HEK293T (cell line): ENCODE measurements at regions not wholly inside any gene's neighbourhood (a gene's known extent, or its start where the extent isn't known, plus 50 kb on each side); places are given as distances from the start of the nearest gene placed in this dataset.
"Not testable (repeated sequence)": the region's sequence is repeated elsewhere in the genome, so short reads cannot be mapped to it uniquely, and the experiment has no call there.

Source experiments
- CTCF ChIA-PET: fragments of 350-600 bp; formaldehyde crosslinking; extraction: SDS; loops from one replicate; lab custom pipeline; 2021; ENCODE audit warnings: antibody characterized with exemption, inconsistent platforms; lab: Yijun Ruan, JAX
- POLR2A ChIA-PET: fragments of 350-600 bp; formaldehyde crosslinking; extraction: SDS; loops from one replicate; lab custom pipeline; 2020; ENCODE audit warnings: antibody characterized with exemption, inconsistent platforms; lab: Yijun Ruan, JAX
- DNase-seq: peaks from one replicate; pipeline ENCODE4 v3.0.0; 2012; ENCODE audit warnings: mixed read lengths; ENCODE audit errors: extremely low spot score
- ARNT ChIP-seq: fragments of 450-650 bp; IDR thresholded peaks from 2 replicates; pipeline ENCODE4 v1.6.1; 2017; ENCODE audit warnings: mild to moderate bottlenecking
- BHLHE40 ChIP-seq: fragments of 450-650 bp; IDR thresholded peaks from 2 replicates; pipeline ENCODE4 v1.6.1; 2016; ENCODE audit warnings: mild to moderate bottlenecking, moderate library complexity, borderline replicate concordance
- CTBP1 ChIP-seq: fragments of 450-650 bp; IDR thresholded peaks from 2 replicates; pipeline ENCODE4 v1.6.1; 2016; ENCODE audit warnings: borderline replicate concordance
- ELF4 ChIP-seq: fragments of 450-650 bp; IDR thresholded peaks from 2 replicates; pipeline ENCODE4 v1.6.1; 2017; ENCODE audit warnings: antibody characterized with exemption
- FOXA1 ChIP-seq: fragments of 450-650 bp; IDR thresholded peaks from 2 replicates; pipeline ENCODE4 v1.6.1; 2016; ENCODE audit warnings: mild to moderate bottlenecking
- FOXK2 ChIP-seq: fragments of 450-650 bp; IDR thresholded peaks from 2 replicates; pipeline ENCODE4 v1.6.1; 2016; ENCODE audit warnings: mild to moderate bottlenecking
- FOXM1 ChIP-seq: fragments of 450-650 bp; IDR thresholded peaks from 2 replicates; pipeline ENCODE4 v1.6.1; 2017; ENCODE audit warnings: mild to moderate bottlenecking, borderline replicate concordance
- HDGF ChIP-seq: fragments of 450-650 bp; IDR thresholded peaks from 2 replicates; pipeline ENCODE4 v1.6.1; 2017; ENCODE audit warnings: antibody characterized with exemption, borderline replicate concordance
- L3MBTL2 ChIP-seq: fragments of 450-650 bp; conservative IDR thresholded peaks from 2 replicates; pipeline ENCODE4 v1.6.1; 2016; ENCODE audit warnings: mild to moderate bottlenecking
- LEF1 ChIP-seq: fragments of 450-650 bp; IDR thresholded peaks from 2 replicates; pipeline ENCODE4 v1.6.1; 2017; ENCODE audit warnings: mild to moderate bottlenecking, borderline replicate concordance
- NFRKB ChIP-seq: fragments of 450-650 bp; IDR thresholded peaks from 2 replicates; pipeline ENCODE4 v1.6.1; 2016; ENCODE audit warnings: mild to moderate bottlenecking, moderate library complexity
- SP1 ChIP-seq: fragments of 450-650 bp; IDR thresholded peaks from 2 replicates; pipeline ENCODE4 v1.6.1; 2017
- SUZ12 ChIP-seq: fragments of 450-650 bp; IDR thresholded peaks from 2 replicates; pipeline ENCODE4 v1.6.1; 2016; ENCODE audit warnings: mild to moderate bottlenecking
- TARDBP ChIP-seq: fragments of 450-650 bp; IDR thresholded peaks from 2 replicates; pipeline ENCODE4 v1.6.1; 2016
- ZNF384 ChIP-seq: fragments of 450-650 bp; IDR thresholded peaks from 2 replicates; pipeline ENCODE4 v1.6.1; 2016
- TF ChIP-seq, protein P1 (sequence below): fragments of 450-650 bp; IDR thresholded peaks from 2 replicates; pipeline ENCODE4 v1.6.1; 2016

DNA sequence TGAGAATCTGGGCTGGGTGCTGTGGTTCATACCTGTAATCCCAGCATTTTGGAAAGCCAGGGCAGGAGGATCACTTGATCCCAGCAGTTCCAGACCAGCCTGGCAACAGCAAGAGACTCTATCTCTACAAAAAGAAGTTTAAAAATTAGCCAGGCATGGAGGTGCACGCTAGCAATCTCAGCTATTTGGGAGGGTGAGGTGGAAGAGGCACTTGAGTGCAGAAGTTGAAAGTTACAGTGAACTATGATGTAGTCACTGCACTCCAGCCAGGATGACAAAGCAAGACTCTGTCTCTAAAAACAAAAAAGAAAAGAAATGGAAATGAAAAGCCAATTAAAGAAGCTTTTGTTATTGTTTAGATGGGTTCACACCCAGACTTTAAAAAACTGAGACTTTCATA lies 131.6 kb upstream of the RASA1 start:
- no peak for TF ChIP-seq NFRKB
- TF ChIP-seq ARNT = no peak
- TF ChIP-seq CTBP1 = no peak
- no peak for TF ChIP-seq HDGF
- no peak for TF ChIP-seq BHLHE40
- TF ChIP-seq ELF4 = no peak
- no peak for TF ChIP-seq FOXK2
- no peak for TF ChIP-seq ZNF384
- no peak for TF ChIP-seq L3MBTL2
- TF ChIP-seq LEF1 = no peak
- TF ChIP-seq SUZ12 = no peak
- TF ChIP-seq, protein P1, sequence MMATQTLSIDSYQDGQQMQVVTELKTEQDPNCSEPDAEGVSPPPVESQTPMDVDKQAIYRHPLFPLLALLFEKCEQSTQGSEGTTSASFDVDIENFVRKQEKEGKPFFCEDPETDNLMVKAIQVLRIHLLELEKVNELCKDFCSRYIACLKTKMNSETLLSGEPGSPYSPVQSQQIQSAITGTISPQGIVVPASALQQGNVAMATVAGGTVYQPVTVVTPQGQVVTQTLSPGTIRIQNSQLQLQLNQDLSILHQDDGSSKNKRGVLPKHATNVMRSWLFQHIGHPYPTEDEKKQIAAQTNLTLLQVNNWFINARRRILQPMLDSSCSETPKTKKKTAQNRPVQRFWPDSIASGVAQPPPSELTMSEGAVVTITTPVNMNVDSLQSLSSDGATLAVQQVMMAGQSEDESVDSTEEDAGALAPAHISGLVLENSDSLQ = no peak
- no peak for TF ChIP-seq FOXM1
- no peak for TF ChIP-seq TARDBP
- ChIA-PET POLR2A (no interaction called here), CTCF (no interaction called here)
- DNase-seq = no peak

DNA sequence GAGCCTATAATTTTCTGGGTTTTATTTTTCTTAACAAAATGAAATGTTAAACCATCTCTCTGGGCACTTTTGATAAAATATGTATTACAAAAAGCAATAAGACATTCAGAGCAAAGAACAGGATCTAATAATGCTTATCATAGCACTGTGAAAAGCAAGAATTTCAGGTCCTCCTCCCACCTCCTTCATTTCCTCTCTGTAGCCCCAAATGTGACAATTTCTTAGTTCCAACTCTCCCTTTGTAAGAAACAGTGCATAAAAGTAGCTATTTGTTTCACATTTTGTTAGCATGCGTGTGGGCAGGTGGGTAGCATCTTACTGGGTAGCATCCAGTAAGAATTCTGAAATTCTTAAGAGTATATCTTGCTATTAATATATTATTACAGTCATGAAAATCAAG lies 130.9 kb upstream of the RASA1 start:
- no peak for DNase-seq
- ChIA-PET POLR2A (no interaction called here), CTCF (no interaction called here)
- TF ChIP-seq ZNF384 (no peak), SP1 (no peak), TARDBP (no peak), BHLHE40 (no peak), FOXA1 (no peak)

GRCh38 chr5:87137283-87137682 lies 130.4 kb upstream of the RASA1 start:
- CTCF ChIA-PET = no interaction called here
- DNase-seq = no peak
- TF ChIP-seq SUZ12 = no peak
- no peak for TF ChIP-seq ARNT
- no peak for TF ChIP-seq CTBP1
- no peak for TF ChIP-seq BHLHE40
- no peak for TF ChIP-seq FOXA1
- no peak for TF ChIP-seq LEF1
- no peak for TF ChIP-seq FOXK2
- TF ChIP-seq, protein P1 = no peak
- no peak for TF ChIP-seq L3MBTL2
- POLR2A ChIA-PET = no interaction called here

- POLR2A ChIA-PET = no interaction called here
- CTCF ChIA-PET = no interaction called here
- no peak for DNase-seq
- TF ChIP-seq CTBP1 = no peak
Observed at GRCh38 chr5:87138091-87138805, 129.4 kb upstream of the RASA1 start.

DNA sequence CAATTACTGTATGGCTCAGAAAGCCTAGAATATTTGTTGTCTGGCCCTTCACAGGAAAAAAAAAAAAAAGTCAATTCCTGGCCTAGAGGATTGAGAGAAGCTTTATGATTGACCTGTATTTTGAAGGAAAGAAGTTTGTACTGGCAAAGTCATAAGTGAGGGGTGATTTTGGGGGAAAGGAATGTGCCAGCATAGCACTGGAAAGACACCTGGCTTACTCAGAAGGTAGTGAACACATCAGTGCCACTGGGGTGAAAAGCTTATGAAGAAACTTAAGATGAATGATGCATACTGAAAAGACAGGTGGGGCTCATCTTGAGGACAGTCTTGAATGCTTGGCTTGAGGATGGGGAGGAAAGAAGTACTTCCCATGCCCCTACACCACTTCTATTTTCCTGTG lies 127.9 kb upstream of the RASA1 start:
- POLR2A ChIA-PET = no interaction called here
- DNase-seq = no peak
- CTCF ChIA-PET = interaction anchor here (1.1 kb wide), 1 partner anchor 126 kb away, joined by 3 read pairs; no protein-coding TSS in a partner anchor
- TF ChIP-seq FOXA1 (no peak), NFRKB (no peak), SP1 (no peak), L3MBTL2 (no peak), LEF1 (no peak), FOXM1 (no peak), CTBP1 (no peak), BHLHE40 (no peak), ARNT (no peak), HDGF (no peak), ZNF384 (no peak), ELF4 (no peak), SUZ12 (no peak), TARDBP (no peak), FOXK2 (no peak)
- TF ChIP-seq, protein P1 = no peak

GRCh38 chr5:87141544-87141943 lies 126.1 kb upstream of the RASA1 start:
- POLR2A ChIA-PET = no interaction called here

DNA sequence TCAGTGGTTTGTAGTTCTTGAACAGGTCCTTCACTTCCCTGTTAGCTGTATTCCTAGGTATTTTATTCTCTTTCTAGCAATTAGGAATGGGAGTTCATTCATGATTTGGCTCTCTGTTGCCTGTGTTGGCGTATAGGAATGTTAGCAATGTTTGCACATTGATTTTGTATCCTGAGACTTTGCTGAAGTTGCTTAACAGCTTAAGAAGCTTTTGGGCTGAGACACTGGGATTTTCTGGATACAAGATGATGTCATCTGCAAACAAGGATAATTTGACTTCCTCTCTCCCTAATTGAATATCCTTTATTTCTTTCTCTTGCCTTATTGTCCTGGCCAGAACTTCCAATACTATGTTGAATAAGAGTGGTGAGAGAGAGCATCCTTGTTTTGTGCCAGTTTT lies 121.8 kb upstream of the RASA1 start:
- DNase-seq, POLR2A ChIA-PET: not testable (repeated sequence)
- CTCF ChIA-PET = interaction anchor here (0.6 kb wide), 1 partner anchor 142 kb away, joined by 3 read pairs; no protein-coding TSS in a partner anchor

More at GRCh38 chr5:87141544-87141943, 126.1 kb upstream of the RASA1 start:
- CTCF ChIA-PET = no interaction called here
- TF ChIP-seq FOXM1 (no peak), HDGF (no peak), ARNT (no peak)
- no peak for DNase-seq
